HUES6 (cell line): ENCODE measurements at regions not wholly inside any gene's neighbourhood (a gene's known extent, or its start where the extent isn't known, plus 50 kb on each side); places are given as distances from the start of the nearest gene placed in this dataset.
"Not testable (repeated sequence)": the region's sequence is repeated elsewhere in the genome, so short reads cannot be mapped to it uniquely, and the experiment has no call there.

ENCODE experiments used
- H3K27ac ChIP-seq: 2 replicates; pipeline ENCODE4 v1.7.0; 2013; ENCODE audit warnings: low read depth, mild to moderate bottlenecking, low read length, inconsistent platforms
- H3K27me3 ChIP-seq: 2 replicates; pipeline ENCODE4 v1.6.1; 2013; ENCODE audit warnings: low read length; ENCODE audit not compliant: control insufficient read depth, insufficient read depth
- H3K36me3 ChIP-seq: 2 replicates; pipeline ENCODE4 v1.6.1; 2013; ENCODE audit warnings: low read length; ENCODE audit not compliant: control insufficient read depth, insufficient read depth
- H3K4me1 ChIP-seq: 2 replicates; pipeline ENCODE4 v1.6.1; 2013; ENCODE audit warnings: low read length; ENCODE audit not compliant: control insufficient read depth, insufficient read depth
- H3K4me3 ChIP-seq: 2 replicates; pipeline ENCODE4 v1.5.1; 2013; ENCODE audit warnings: low read depth, low read length
- H3K9ac ChIP-seq: one replicate; pipeline ENCODE4 v1.6.1; 2013; ENCODE audit warnings: mild to moderate bottlenecking, low read length
- H3K9me3 ChIP-seq: 2 replicates; pipeline ENCODE4 v1.6.1; 2013; ENCODE audit warnings: low read depth, low read length; ENCODE audit not compliant: control insufficient read depth, insufficient read depth

DNA sequence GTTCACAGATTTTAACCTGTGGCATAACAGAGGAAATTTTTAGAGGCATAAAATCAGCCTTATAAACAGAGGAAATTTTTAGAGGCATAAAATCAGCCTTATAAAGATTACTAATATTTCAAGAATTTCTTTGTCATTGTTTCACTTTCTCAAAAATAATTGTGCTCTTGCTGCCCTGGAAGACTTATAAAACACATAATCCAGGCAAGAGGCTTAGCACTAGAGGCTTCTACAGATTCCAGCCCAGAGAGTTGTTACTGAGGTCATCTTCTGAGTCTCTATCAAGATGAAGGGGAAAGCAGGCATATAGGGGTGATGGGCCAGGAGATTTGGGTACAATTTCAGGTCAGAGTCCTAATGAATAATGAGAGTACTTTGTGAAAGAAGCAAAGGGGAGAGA lies 85.7 kb downstream of the RFPL4B start:
- no peaks in the 10 kb centered on the region for H3K9me3 ChIP-seq
- no peaks in the 10 kb centered on the region for H3K4me1 ChIP-seq

DNA sequence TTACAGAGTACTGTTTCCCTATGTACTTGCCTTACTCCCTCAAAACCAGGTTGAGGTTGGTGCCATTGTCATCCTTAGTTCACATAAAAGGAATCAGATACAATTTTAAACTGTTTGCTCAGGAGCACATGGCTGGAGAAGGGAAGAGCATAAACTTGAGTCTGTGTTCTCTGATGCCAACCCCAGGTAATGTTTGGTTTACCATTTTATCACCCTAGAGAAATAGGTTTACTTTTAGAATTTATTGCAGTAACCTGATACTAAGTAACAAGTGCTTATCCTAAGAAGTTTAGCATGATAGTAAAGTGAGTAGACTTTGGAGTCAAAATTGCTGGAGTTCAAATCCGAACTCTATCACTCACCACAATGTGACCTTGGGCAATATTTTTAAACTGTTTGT lies 86.3 kb downstream of the RFPL4B start:
- H3K36me3 ChIP-seq, result no peaks in the 10 kb centered on the region

More for the DNA sequence above, 85.7 kb downstream of the RFPL4B start:
- Histone ChIP-seq H3K4me3 (no peak overlapping the region), H3K27me3 (no peaks in the 10 kb centered on the region), H3K27ac (no peak overlapping the region), H3K9ac (no peak overlapping the region), H3K36me3 (no peaks in the 10 kb centered on the region)

DNA sequence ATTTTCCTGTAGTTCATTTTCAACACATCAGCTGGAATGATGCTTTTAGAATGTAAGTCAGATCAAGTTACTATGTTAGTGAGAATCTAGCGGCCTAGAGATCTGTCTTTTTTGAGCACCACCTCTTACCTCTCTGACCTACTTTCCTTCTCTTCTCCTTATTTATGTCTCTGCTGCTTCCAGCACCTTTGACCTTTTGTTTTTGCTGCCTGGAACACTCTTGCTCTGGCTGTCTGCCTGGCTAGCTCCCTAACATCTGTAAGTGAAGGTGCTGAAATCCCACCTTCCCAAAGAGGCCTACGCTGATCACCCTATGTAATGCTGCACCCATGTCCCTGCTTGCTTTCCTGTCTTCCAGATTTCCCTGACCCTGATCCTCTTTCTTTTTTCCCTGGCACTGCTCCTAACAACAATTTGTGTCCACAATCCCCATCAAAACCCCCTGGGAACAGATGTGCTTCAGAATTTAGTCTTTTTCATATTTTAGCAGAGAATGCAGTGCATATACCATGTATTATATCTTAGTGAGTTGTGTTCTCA lies 87.8 kb downstream of the RFPL4B start:
- Histone ChIP-seq H3K4me3 (no peak overlapping the region), H3K9me3 (no peaks in the 10 kb centered on the region), H3K27ac (no peak overlapping the region), H3K4me1 (no peaks in the 10 kb centered on the region), H3K27me3 (no peaks in the 10 kb centered on the region), H3K36me3 (no peaks in the 10 kb centered on the region), H3K9ac (no peak overlapping the region)

More for the DNA sequence above, 86.3 kb downstream of the RFPL4B start:
- Histone ChIP-seq H3K4me1 (no peaks in the 10 kb centered on the region), H3K9ac (no peak overlapping the region), H3K9me3 (no peaks in the 10 kb centered on the region), H3K4me3 (no peak overlapping the region), H3K27ac (no peak overlapping the region), H3K27me3 (no peaks in the 10 kb centered on the region)

DNA sequence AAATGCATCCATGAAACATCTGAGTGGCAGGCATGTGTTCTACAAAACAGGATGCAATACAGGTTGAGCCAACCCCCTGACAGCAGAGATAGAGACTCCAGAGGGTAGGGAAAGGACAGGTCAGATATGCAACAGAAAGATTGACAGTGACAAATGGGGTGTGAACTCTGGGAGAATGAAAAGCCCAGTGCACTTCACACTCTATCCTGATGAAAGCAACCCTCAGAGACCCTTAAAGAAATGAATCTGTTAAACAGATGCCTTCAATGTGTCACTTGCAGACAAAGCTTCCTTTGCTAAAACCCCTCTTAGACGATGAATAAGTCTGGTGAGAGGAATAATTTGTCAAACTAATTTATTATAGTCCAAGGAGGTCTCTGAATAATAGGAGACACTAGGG lies 89.9 kb downstream of the RFPL4B start:
- no peak overlapping the region for H3K4me3 ChIP-seq
- no peak overlapping the region for H3K27ac ChIP-seq
- H3K4me1 ChIP-seq, result no peaks in the 10 kb centered on the region
- no peaks in the 10 kb centered on the region for H3K9me3 ChIP-seq
- H3K9ac ChIP-seq, result no peak overlapping the region
- H3K36me3 ChIP-seq, result no peaks in the 10 kb centered on the region
- H3K27me3 ChIP-seq, result no peaks in the 10 kb centered on the region

DNA sequence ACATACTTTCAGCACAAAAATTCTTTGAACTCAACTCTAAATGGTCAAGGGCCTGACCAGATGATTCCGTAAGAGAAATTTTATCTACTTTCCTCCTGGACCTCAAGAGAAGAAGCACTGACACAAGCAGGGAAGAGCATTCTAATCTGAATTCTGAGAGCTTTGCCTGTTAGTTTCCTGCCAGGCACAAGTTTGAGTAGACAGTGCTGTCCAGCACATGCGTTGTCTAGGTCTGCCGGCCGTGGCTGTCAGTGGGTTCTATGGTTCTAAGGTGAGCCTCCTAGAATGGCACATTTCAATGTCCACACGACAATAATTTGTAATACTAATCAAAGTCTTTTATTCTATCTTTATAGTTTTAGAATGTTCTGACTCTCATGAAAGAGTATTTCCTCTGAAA lies 91.9 kb downstream of the RFPL4B start:
- Histone ChIP-seq H3K4me1 (no peaks in the 10 kb centered on the region; the same call in 1 of the 2 replicates), H3K27ac (no peak overlapping the region), H3K36me3 (no peaks in the 10 kb centered on the region), H3K4me3 (no peak overlapping the region), H3K9me3 (no peaks in the 10 kb centered on the region), H3K9ac (no peak overlapping the region), H3K27me3 (no peaks in the 10 kb centered on the region)

DNA sequence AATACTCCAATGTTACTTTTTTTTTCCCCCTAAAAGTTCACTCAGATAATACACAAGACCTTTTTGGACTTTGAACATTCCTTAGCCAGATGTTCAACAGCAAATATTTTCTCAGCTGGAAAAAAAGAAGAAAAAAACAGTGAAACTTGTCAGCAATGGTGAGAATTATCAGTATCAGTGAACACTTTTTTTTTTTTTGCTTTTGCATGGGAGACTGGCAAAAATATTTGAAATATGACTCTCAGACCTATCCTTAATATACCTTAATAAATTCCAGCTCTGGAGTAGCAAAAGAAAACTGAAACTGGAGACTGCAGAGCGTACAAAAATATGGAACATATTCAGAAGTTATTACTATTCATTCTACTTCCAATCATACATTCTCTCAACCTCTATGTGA lies 92.3 kb downstream of the RFPL4B start:
- Histone ChIP-seq H3K9ac (no peak overlapping the region), H3K27me3 (no peaks in the 10 kb centered on the region)

DNA sequence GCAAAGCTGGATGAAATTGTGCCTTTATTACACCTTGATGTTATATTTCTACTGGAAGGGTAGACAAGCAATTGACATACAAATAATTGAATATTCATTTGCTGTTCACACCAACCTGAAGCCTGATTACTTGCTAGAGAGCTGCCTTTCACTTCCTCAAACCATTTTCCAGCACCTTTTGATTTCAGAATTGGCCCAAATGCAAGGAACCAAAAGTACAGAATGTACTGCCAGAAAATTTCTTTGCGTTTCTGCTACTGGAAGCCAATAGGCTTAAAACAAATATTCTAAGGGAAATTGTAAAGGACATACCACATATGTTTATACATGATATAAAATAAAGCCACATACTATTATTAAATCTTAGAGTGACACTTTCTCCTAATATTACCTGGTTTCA lies 94.5 kb downstream of the RFPL4B start:
- H3K27ac ChIP-seq, result no peak overlapping the region
- no peaks in the 10 kb centered on the region for H3K27me3 ChIP-seq
- no peak overlapping the region for H3K4me3 ChIP-seq
- no peaks in the 10 kb centered on the region for H3K36me3 ChIP-seq
- no peak overlapping the region for H3K9ac ChIP-seq
- H3K9me3 ChIP-seq, result no peaks in the 10 kb centered on the region
- H3K4me1 ChIP-seq, result no peaks in the 10 kb centered on the region; the same call in 1 of the 2 replicates

More for the DNA sequence above, 92.3 kb downstream of the RFPL4B start:
- H3K4me3 ChIP-seq, result no peak overlapping the region
- H3K27ac ChIP-seq, result no peak overlapping the region
- H3K4me1 ChIP-seq, result no peaks in the 10 kb centered on the region; the same call in 1 of the 2 replicates
- no peaks in the 10 kb centered on the region for H3K36me3 ChIP-seq
- H3K9me3 ChIP-seq, result no peaks in the 10 kb centered on the region

DNA sequence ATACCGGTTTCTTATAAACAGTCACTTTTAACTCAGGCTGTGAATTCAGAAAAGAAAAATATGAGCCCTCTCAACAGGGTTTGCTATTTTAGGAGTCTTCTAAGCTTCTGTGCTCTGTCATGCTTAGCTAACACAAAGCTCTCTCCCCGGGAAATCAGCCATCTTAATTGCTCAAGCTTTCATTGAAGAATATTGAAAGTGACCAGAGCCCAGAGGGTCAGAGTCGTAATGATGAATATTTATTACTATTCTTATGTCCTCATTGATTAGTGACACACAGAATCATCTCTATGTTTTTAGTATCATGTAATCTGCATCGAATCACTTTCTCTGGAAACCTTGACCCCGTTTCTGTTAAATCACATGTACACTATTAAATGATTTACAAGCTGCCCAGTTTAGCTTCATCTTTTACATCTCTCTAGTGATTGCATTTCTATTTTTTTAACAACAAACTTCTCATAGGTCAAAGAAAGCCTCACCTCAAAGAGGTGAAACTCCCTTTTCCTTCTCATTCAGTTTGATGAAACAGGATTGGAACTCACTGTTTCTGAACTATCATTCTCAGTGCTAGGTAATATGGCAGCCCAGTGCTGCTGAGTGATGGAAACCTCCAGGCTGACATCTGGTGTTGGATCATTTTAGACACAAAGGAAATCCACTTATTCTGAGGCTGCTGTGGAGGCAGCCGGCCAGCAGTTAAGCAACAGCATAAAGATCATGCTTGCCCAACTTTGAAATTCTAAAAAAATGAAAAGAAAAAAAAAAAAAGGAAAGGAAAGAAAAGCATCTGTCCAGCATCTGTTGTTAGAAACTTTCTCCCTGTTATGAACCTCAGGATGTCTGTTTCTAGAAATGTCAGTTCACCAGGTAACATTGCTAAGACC lies 96.3 kb downstream of the RFPL4B start:
- H3K4me3 ChIP-seq, result no peak overlapping the region
- no peaks in the 10 kb centered on the region for H3K27me3 ChIP-seq
- H3K27ac ChIP-seq, result no peak overlapping the region
- no peaks in the 10 kb centered on the region for H3K36me3 ChIP-seq
- H3K4me1 ChIP-seq, result no peaks in the 10 kb centered on the region; the same call in 1 of the 2 replicates
- H3K9me3 ChIP-seq, result no peaks in the 10 kb centered on the region
- H3K9ac ChIP-seq, result no peak overlapping the region

DNA sequence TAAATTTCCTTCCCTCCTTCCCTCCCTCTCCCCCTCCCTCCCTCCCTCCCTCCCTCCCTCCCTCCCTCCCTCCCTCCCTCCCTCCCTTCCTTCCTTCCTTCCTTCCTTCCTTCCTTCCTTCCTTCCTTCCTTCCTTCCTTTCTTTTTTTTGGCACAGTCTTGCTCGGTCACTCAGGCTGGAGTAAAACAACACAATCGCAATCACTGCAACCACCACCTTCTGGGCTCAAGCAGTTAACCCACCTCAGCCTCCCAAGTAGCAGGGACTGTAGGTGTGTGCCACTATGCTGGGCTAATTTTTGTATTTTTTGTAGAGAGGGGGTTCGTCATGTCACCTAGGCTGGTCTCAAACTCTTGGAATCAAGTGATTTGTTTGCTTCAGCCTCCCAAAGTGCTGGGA lies 101.7 kb downstream of the RFPL4B start:
- H3K36me3 ChIP-seq, H3K4me3 ChIP-seq, H3K9ac ChIP-seq, H3K4me1 ChIP-seq, H3K27ac ChIP-seq, H3K9me3 ChIP-seq, H3K27me3 ChIP-seq: not testable (repeated sequence)

DNA sequence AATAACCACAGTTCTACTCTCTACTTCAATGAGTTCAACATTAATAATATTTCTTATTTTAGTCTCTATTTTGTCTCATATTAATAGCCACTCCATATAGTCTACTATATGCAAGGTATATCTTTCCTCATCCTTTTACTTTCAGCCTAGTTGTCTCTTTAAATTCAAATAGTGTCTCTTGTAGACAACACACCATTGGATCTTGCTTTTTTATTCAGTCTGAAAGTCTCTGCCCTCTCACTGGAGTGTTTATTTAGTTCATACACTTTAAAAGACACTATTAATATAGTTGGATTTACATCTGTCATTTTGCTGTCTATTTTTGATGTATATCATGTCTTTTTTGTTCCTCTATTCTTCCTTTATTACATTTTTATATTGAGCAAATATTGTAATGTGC lies 103.5 kb downstream of the RFPL4B start:
- Histone ChIP-seq H3K9ac (no peak overlapping the region), H3K9me3 (no peaks in the 10 kb centered on the region), H3K27ac (no peak overlapping the region), H3K4me1 (no peaks in the 10 kb centered on the region), H3K4me3 (no peak overlapping the region), H3K27me3 (no peaks in the 10 kb centered on the region), H3K36me3 (no peaks in the 10 kb centered on the region)

DNA sequence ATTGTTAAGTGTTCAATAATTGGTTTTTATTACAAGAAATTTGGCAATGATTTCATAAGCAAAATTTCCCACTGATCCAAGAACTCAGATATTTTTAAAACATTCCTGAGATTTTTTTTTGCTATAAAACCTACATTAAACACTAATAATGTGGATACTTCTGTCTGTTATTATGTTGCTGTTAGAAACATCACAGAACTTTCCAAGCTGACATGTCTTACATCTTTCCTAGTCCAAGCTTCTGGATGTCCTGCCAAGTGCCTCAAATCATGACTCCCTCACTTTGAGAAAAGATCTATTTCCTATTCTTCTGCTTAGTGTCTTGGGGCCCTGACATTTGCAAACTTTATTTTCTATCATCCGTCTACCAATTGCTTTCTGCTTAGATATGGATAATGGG lies 110.8 kb downstream of the RFPL4B start:
- no peak overlapping the region for H3K9ac ChIP-seq
- H3K27ac ChIP-seq, result no peak overlapping the region
- no peak overlapping the region for H3K4me3 ChIP-seq
- H3K9me3 ChIP-seq, result no peaks in the 10 kb centered on the region
- no peaks in the 10 kb centered on the region for H3K4me1 ChIP-seq
- H3K27me3 ChIP-seq, result no peaks in the 10 kb centered on the region
- H3K36me3 ChIP-seq, result no peaks in the 10 kb centered on the region
